ENCODE measurements at regions not wholly inside any gene's neighbourhood (a gene's known extent, or its start where the extent isn't known, plus 50 kb on each side); places are given as distances from the start of the nearest gene placed in this dataset.

- no peak for DNase-seq (ENCODE audit: low read depth in 1 of 2, low spot score in 1 of 2)
- no peaks in the 10 kb centered on the region for H3K27me3 ChIP-seq
- H3K9me3 ChIP-seq (ENCODE audit: low read depth), result no peaks in the 10 kb centered on the region
- no peak overlapping the region for H3K4me3 ChIP-seq
- H3K27ac ChIP-seq, result no peak overlapping the region
- H3K4me1 ChIP-seq (ENCODE audit: low read depth), result no peaks in the 10 kb centered on the region
- H3K36me3 ChIP-seq, result no peaks in the 10 kb centered on the region
- TF ChIP-seq, protein P1, sequence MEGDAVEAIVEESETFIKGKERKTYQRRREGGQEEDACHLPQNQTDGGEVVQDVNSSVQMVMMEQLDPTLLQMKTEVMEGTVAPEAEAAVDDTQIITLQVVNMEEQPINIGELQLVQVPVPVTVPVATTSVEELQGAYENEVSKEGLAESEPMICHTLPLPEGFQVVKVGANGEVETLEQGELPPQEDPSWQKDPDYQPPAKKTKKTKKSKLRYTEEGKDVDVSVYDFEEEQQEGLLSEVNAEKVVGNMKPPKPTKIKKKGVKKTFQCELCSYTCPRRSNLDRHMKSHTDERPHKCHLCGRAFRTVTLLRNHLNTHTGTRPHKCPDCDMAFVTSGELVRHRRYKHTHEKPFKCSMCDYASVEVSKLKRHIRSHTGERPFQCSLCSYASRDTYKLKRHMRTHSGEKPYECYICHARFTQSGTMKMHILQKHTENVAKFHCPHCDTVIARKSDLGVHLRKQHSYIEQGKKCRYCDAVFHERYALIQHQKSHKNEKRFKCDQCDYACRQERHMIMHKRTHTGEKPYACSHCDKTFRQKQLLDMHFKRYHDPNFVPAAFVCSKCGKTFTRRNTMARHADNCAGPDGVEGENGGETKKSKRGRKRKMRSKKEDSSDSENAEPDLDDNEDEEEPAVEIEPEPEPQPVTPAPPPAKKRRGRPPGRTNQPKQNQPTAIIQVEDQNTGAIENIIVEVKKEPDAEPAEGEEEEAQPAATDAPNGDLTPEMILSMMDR (IDR thresholded peaks at IDR 0.05; ENCODE audit: low read depth, low read length), result no peak
These were observed 165.5 kb upstream of the MBNL1 start for GRCh38 chr3:152103257-152103656.

- Histone ChIP-seq H3K27ac (no peak overlapping the region), H3K4me3 (no peak overlapping the region), H3K4me1 (ENCODE audit: low read depth) (no peaks in the 10 kb centered on the region), H3K36me3 (no peaks in the 10 kb centered on the region), H3K9me3 (ENCODE audit: low read depth) (no peaks in the 10 kb centered on the region), H3K27me3 (no peaks in the 10 kb centered on the region)
- TF ChIP-seq, protein P1 (IDR thresholded peaks at IDR 0.05; ENCODE audit: low read depth, low read length), result no peak
- DNase-seq (ENCODE audit: low read depth in 1 of 2, low spot score in 1 of 2), result no peak
These were observed 163.8 kb upstream of the MBNL1 start for GRCh38 chr3:152104847-152105415.

DNA sequence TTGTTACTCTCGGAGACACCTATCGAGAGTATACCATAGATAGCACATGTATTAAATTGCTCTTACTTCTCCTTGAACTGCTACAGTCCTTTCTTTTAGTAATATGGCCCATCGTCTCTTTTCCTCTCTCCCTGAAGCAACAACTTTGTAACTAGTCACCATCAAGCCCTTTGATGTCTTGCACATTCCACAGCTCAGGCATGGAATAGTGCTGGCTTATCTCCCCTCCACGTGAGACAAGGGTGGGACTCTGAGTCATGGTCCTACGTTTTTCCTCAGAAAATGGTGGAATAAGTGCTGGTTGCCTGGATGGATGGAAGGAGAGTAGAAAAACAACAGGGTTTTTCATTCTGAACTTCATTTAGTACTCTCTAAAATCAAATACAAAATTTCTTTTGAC lies 163.3 kb upstream of the MBNL1 start:
- Histone ChIP-seq H3K36me3 (no peaks in the 10 kb centered on the region), H3K4me3 (no peak overlapping the region), H3K9me3 (ENCODE audit: low read depth) (no peaks in the 10 kb centered on the region), H3K27ac (no peak overlapping the region), H3K27me3 (no peaks in the 10 kb centered on the region), H3K4me1 (ENCODE audit: low read depth) (no peaks in the 10 kb centered on the region)
- DNase-seq (ENCODE audit: low read depth in 1 of 2, low spot score in 1 of 2), result peak in 1 of 2 donors; percentile 19
- TF ChIP-seq, protein P1 (IDR thresholded peaks at IDR 0.05; ENCODE audit: low read depth, low read length), result no peak

- no peaks in the 10 kb centered on the region for H3K27me3 ChIP-seq
- H3K4me3 ChIP-seq, result no peak overlapping the region
- no peaks in the 10 kb centered on the region for H3K36me3 ChIP-seq
- H3K4me1 ChIP-seq (ENCODE audit: low read depth), result no peaks in the 10 kb centered on the region
- H3K9me3 ChIP-seq (ENCODE audit: low read depth), result no peaks in the 10 kb centered on the region
- no peak for DNase-seq (ENCODE audit: low read depth in 1 of 2, low spot score in 1 of 2)
- TF ChIP-seq, protein P1 (IDR thresholded peaks at IDR 0.05; ENCODE audit: low read depth, low read length), result no peak
- no peak overlapping the region for H3K27ac ChIP-seq
These were observed 159.7 kb upstream of the MBNL1 start for GRCh38 chr3:152109038-152109437.

GRCh38 chr3:152113413-152113812 lies 155.3 kb upstream of the MBNL1 start:
- Histone ChIP-seq H3K9me3 (ENCODE audit: low read depth) (no peaks in the 10 kb centered on the region), H3K4me1 (ENCODE audit: low read depth) (no peaks in the 10 kb centered on the region), H3K27me3 (no peaks in the 10 kb centered on the region), H3K27ac (no peak overlapping the region), H3K36me3 (no peaks in the 10 kb centered on the region), H3K4me3 (no peak overlapping the region)
- DNase-seq (ENCODE audit: low read depth in 1 of 2, low spot score in 1 of 2), result peak in 1 of 2 donors; percentile 40
- TF ChIP-seq, protein P1 (IDR thresholded peaks at IDR 0.05; ENCODE audit: low read depth, low read length), result no peak

Measured in cardiac muscle cell (in vitro differentiated cells and primary cell).